GM19463 (cell line): ENCODE measurements at regions not wholly inside any gene's neighbourhood (a gene's known extent, or its start where the extent isn't known, plus 50 kb on each side); places are given as distances from the start of the nearest gene placed in this dataset.
"Not testable (repeated sequence)": the region's sequence is repeated elsewhere in the genome, so short reads cannot be mapped to it uniquely, and the experiment has no call there.

ENCODE experiments used
- ATAC-seq: cut with Tn5 transposase; IDR thresholded peaks from one replicate; pipeline ENCODE4 v1.9.1; 2021; ENCODE audit warnings: mild to moderate bottlenecking, moderate library complexity; ENCODE audit not compliant: unreplicated experiment

DNA sequence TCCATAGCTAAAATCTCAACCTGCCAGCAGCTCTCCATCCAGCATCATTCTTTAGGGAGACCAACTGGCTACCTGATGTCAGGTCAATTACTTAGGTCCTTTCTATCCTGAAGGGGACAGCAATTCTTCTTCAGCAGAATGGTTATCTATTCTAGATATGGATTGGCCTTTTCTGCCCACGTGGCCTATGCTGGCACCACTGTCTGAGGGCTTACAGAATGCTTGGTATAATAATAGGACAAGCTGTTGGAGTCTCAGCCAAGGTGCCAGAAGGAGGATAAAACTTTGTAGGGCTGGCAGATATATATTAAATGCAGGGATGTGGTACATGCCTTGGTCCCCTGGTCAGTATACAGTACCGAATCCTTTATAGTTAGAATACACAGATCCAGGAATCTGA lies 89.8 kb upstream of the C1GALT1C1 start:
- no peak for ATAC-seq

DNA sequence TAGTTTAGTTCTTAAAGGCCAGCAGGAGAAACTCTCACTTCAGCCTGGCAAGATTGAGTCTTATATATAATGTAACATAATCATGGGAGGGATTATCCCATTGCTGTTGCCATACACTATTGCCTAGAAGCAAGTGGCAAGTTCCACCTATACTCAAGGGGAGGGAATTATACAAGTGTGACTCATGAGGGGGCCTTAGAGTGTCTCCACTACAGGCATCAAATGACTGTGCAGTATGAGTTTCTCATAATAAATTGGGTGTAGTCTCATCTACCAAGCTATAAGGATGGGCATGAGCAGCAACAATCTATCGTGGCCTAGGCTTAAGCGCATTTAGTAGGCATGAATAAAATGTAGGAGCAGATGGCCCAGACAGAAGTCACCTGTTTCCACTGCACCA lies 89.1 kb upstream of the C1GALT1C1 start:
- ATAC-seq, result no peak

DNA sequence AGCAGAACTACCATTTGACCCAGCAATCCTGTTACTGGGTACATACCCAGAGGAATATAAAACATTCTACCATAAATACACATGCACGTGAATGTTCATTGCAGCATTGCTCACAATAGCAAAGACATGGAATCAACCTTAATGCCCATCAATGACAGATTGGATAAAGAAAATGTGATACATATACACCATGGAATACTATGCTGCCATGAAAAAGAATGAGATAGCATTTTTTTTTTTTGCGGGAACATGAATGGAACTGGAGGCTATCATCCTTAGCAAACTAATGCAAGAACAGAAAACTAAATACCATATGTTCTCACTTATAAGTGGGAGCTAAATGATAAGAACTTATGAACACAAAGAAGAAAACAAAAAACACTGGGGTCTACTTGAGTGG lies 72.5 kb upstream of the C1GALT1C1 start:
- ATAC-seq, result not testable (repeated sequence)

DNA sequence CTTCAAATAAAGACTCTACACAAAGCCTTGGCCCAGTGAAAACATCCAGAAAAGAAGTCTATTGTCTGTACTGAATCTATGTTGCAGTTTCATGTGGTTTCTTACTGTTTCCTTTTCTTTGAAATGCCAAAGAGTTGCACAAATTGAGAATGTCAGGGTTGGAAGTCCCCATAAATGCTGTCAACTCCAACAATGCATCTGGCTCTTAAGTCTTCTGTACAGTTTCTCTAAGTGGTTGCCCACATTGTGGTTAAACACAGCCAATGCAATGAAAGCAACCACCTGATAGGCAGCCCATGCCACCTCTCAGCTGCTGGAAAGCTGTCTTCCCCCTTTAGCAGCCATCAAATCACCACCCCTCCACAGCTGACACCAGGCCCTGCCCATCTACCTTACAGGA lies 67.2 kb upstream of the C1GALT1C1 start:
- peak; percentile 91 for ATAC-seq

DNA sequence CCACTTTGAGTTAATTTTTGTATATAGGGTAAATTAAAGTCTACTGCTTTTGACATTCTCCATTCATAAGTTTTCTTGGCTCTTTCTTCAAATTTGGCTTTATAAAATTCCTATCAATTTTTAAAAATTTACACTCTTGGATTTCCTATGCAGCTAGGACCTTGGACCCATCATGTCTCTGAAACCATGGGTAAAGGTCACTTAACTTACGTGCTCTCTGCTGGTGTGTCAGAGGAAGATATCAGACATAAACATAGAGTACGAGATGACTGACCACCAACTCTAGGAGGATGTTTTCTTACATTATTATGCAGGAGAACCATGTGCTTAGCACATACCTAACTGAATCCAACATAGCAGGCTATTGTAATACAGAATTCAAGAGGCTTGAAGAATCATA lies 62.5 kb upstream of the C1GALT1C1 start:
- ATAC-seq, result no peak

DNA sequence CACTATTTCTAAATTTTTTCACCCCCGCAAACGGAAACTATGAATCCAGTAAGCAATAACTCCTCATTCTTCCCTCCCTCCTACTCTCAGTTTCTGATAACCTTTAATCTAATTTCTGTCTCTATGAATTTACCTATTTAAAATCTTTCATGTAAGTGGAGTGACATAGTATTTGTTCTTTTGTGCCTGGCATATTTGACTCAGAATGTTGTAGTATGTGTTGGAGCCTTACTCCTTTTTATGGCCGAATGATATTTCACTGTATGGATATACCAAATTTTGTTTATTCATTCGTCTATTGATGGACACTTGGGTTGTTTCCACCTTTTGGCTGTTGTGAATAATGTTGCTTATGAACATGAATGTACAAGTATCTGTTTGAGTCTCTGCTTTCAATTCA lies 61.1 kb upstream of the C1GALT1C1 start:
- ATAC-seq, result no peak

DNA sequence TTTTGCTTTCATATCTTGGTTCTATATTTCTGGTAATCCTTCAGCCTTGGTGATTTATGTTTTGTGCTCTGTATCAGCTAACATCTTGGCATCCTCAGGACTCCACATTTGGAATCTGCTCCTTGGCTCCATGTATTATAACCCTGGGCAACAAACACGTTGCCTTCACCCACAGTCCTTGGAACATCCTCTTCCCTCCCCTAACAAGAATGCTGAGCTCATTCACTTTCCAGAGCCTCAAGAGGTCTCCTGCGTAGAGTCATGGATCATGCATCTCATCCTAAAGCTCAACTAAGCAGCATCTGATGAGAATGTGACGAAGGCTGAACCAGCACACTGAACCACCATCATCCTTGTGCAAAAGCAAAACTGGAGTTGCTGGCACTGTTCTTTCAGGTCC lies 60.5 kb upstream of the C1GALT1C1 start:
- no peak for ATAC-seq

DNA sequence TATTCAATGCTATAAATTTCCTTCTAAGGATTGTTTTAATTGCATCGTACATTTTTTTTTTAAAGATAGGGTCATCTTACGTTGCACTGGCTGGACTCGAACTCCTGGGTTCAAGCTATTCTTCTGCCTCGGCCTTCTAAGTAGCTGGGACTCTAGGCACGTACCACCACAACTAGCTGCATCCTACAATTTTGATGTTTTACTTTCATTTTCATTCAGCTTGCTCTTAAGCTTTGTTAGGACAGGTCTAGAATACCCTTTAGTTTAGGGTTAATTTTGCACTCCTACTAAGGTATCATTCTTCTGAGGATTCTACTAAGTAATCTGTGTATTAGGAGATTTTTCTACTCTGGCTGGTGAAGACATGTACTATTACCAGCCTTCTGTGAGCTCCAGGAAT lies 50.2 kb upstream of the C1GALT1C1 start:
- ATAC-seq, result no peak
